A673 (cell line): ENCODE measurements at regions not wholly inside any gene's neighbourhood (a gene's known extent, or its start where the extent isn't known, plus 50 kb on each side); places are given as distances from the start of the nearest gene placed in this dataset.

Experiments
- BruUV-seq: library from RNA; stranded (reverse); fragments of 400-500 nt; replicated peaks from 2 replicates; lab custom pipeline; 2021; lab: Mats Ljungman, UMichigan
- CTCF ChIA-PET: fragments of 300-600 bp; sonication (Branson Sonifier 250); formaldehyde crosslinking; loops from one replicate; lab custom pipeline; 2022; ENCODE audit warnings: antibody characterized with exemption; lab: Charles Lee
- POLR2A ChIA-PET: fragments of 300-600 bp; sonication (Branson Sonifier 250); formaldehyde crosslinking; loops from one replicate; lab custom pipeline; 2022; ENCODE audit warnings: antibody characterized with exemption; ENCODE audit not compliant: low non-redundant PET; lab: Charles Lee
- DNase-seq: peaks from one replicate; pipeline ENCODE4 v3.0.0-alpha.2; 2015; ENCODE audit warnings: low spot score
- H3K27ac ChIP-seq: fragments of 200-600 bp; sonication (generic); 2 replicates; pipeline ENCODE4 v1.5.1; 2016; ENCODE audit warnings: mixed run types, low read depth, mild to moderate bottlenecking, mixed read lengths, antibody characterized with exemption, low read length; ENCODE audit not compliant: poor library complexity, severe bottlenecking
- H3K27me3 ChIP-seq: fragments of 200-600 bp; sonication (generic); replicated peaks from 2 replicates; pipeline ENCODE4 v1.6.1; 2017; ENCODE audit warnings: mixed run types, low read depth, mild to moderate bottlenecking, mixed read lengths, antibody characterized with exemption, low read length; ENCODE audit not compliant: insufficient read depth, poor library complexity
- H3K36me3 ChIP-seq: fragments of 200-600 bp; sonication (generic); 2 replicates; pipeline ENCODE4 v1.6.1; 2016; ENCODE audit warnings: mixed run types, mild to moderate bottlenecking, mixed read lengths, antibody characterized with exemption, low read length; ENCODE audit not compliant: insufficient read depth, poor library complexity, severe bottlenecking
- H3K4me1 ChIP-seq: fragments of 200-600 bp; sonication (generic); 2 replicates; pipeline ENCODE4 v1.6.1; 2017; ENCODE audit warnings: mixed run types, mild to moderate bottlenecking, mixed read lengths, antibody characterized with exemption, low read length; ENCODE audit not compliant: insufficient read depth, poor library complexity, severe bottlenecking
- H3K4me3 ChIP-seq: fragments of 200-600 bp; sonication (generic); 2 replicates; pipeline ENCODE4 v1.5.1; 2016; ENCODE audit warnings: low read depth, mixed run types, mild to moderate bottlenecking, mixed read lengths, low read length; ENCODE audit not compliant: poor library complexity, severe bottlenecking
- H3K9me3 ChIP-seq: fragments of 200-600 bp; sonication (generic); 2 replicates; pipeline ENCODE4 v1.6.1; 2016; ENCODE audit warnings: mixed run types, low read depth, mild to moderate bottlenecking, mixed read lengths, antibody characterized with exemption, low read length; ENCODE audit not compliant: poor library complexity, severe bottlenecking
- CTCF ChIP-seq: fragments of 300-800, 200-600 bp; sonication (generic); conservative IDR thresholded peaks from 2 replicates; pipeline ENCODE4 v1.5.1; 2017; ENCODE audit warnings: low read depth, mild to moderate bottlenecking, antibody characterized with exemption, low read length, moderate library complexity, mixed read lengths
- EZH2 ChIP-seq: fragments of 200-600 bp; sonication (generic); IDR thresholded peaks from 2 replicates; pipeline ENCODE4 v1.6.1; 2017; ENCODE audit warnings: borderline replicate concordance, low read depth, mild to moderate bottlenecking, mixed read lengths, antibody characterized with exemption, low read length; ENCODE audit not compliant: poor library complexity, severe bottlenecking
- intact Hi-C: fragments of 100-400 bp; cut with micrococcal nuclease; formaldehyde crosslinking; loops from one replicate; pipeline ENCODE4 v1.10.0; 2022; ENCODE audit not compliant: unreplicated experiment

- POLR2A ChIA-PET: no interaction called here
- Histone ChIP-seq H3K36me3 (no peaks in the 10 kb centered on the region), H3K27ac (no peak overlapping the region), H3K27me3 (no peaks in the 10 kb centered on the region), H3K9me3 (peaks cover 6% of the 10 kb centered on the region), H3K4me3 (no peak overlapping the region), H3K4me1 (no peaks in the 10 kb centered on the region)
- CTCF ChIA-PET: no interaction called here
- intact Hi-C loops: no loop called here
- no TSS peak for BruUV-seq
- no peak for TF ChIP-seq EZH2
- TF ChIP-seq CTCF: no peak
- DNase-seq: no peak
Measured at GRCh38 chr18:38993342-38993741, 1427.7 kb upstream of the CELF4 start.

- H3K36me3 ChIP-seq: no peaks in the 10 kb centered on the region
- no peak for DNase-seq
- ChIA-PET CTCF (interaction anchor here (0.6 kb wide), 1 partner anchor 420 kb away, joined by 3 read pairs; no protein-coding TSS in a partner anchor), POLR2A (no interaction called here)
- no peaks in the 10 kb centered on the region for H3K27me3 ChIP-seq
- BruUV-seq: no TSS peak
- no peak for TF ChIP-seq EZH2
- no peak for TF ChIP-seq CTCF
- no peak overlapping the region for H3K4me3 ChIP-seq
- H3K27ac ChIP-seq: no peak overlapping the region
- no peaks in the 10 kb centered on the region for H3K4me1 ChIP-seq
- intact Hi-C loops: no loop called here
- H3K9me3 ChIP-seq: no peaks in the 10 kb centered on the region
Measured at GRCh38 chr18:38984968-38985367, 1419.4 kb upstream of the CELF4 start.

GRCh38 chr18:38982072-38982471, 1416.5 kb upstream of the CELF4 start:
- Histone ChIP-seq H3K4me3 (no peak overlapping the region), H3K36me3 (no peaks in the 10 kb centered on the region), H3K27ac (no peak overlapping the region), H3K9me3 (no peaks in the 10 kb centered on the region), H3K4me1 (no peaks in the 10 kb centered on the region), H3K27me3 (no peaks in the 10 kb centered on the region)
- ChIA-PET POLR2A (no interaction called here), CTCF (no interaction called here)
- no peak for DNase-seq
- TF ChIP-seq EZH2 (no peak), CTCF (no peak)
- intact Hi-C loops: no loop called here
- BruUV-seq: no TSS peak
